ENCODE measurements at regions not wholly inside any gene's neighbourhood (a gene's known extent, or its start where the extent isn't known, plus 50 kb on each side); places are given as distances from the start of the nearest gene placed in this dataset.

- Histone ChIP-seq H3K9me3 (replicated peaks; ENCODE audit: control insufficient read depth, insufficient read depth, low read length) (no peaks in the 10 kb centered on the region), H3K27ac (ENCODE audit: insufficient read depth, low read depth, low read length) (no peak overlapping the region), H4K20me1 (replicated peaks; ENCODE audit: control insufficient read depth, extremely low read depth, insufficient read depth, low read length) (no peaks in the 10 kb centered on the region), H3K36me3 (ENCODE audit: control insufficient read depth in 2 of 2, extremely low read depth in 1 of 2, insufficient read depth in 2 of 2, low read length in 2 of 2) (no peaks in the 10 kb centered on the region), H3K4me2 (ENCODE audit: insufficient read depth, low read length) (no peak overlapping the region), H3K4me1 (ENCODE audit: control insufficient read depth, extremely low read depth, insufficient read depth, low read length) (no peaks in the 10 kb centered on the region), H3K9me1 (replicated peaks; ENCODE audit: control insufficient read depth, extremely low read depth, insufficient read depth, low read length) (no peaks in the 10 kb centered on the region), H3K9ac (replicated peaks; ENCODE audit: extremely low read depth, insufficient read depth, low read length) (no peak overlapping the region), H3K4me3 (replicated peaks in 1 of 3; ENCODE audit: insufficient read depth in 1 of 3, low read depth in 1 of 3, low read length in 3 of 3) (no peak overlapping the region), H3K79me2 (ENCODE audit: control insufficient read depth, insufficient read depth, low read length) (no peaks in the 10 kb centered on the region), H2AFZ (ENCODE audit: low read depth, low read length) (no peak overlapping the region), H3K27me3 (ENCODE audit: control insufficient read depth in 2 of 2, insufficient read depth in 2 of 2, low read length in 2 of 2) (peaks cover 3 to 6% of the 10 kb centered on the region in 2 experiments)
- no peak for DNase-seq (ENCODE audit: low read depth, low spot score)
- no peak for TF ChIP-seq CTCF (IDR thresholded peaks at IDR 0.05; ENCODE audit: extremely low read depth in 1 of 2, insufficient read depth in 1 of 2, low read depth in 1 of 2, low read length in 2 of 2)
- no peak for TF ChIP-seq JUN (IDR thresholded peaks at IDR 0.05; ENCODE audit: borderline replicate concordance, insufficient read depth, insufficient read length, low read depth)
- TF ChIP-seq MYC (IDR thresholded peaks at IDR 0.05; ENCODE audit: low read depth, low read length): no peak
- TF ChIP-seq GATA2 (IDR thresholded peaks at IDR 0.05; ENCODE audit: insufficient read depth, insufficient read length, low read depth, low read length): no peak
- no peak for TF ChIP-seq MAX (IDR thresholded peaks at IDR 0.05; ENCODE audit: insufficient read depth, insufficient read length)
- no peak for TF ChIP-seq POLR2A (IDR thresholded peaks at IDR 0.05; ENCODE audit: low read depth, low read length)
- no peak for TF ChIP-seq FOS (IDR thresholded peaks at IDR 0.05; ENCODE audit: borderline replicate concordance, insufficient read depth, low read length)
- TF ChIP-seq EZH2 (IDR thresholded peaks at IDR 0.05; ENCODE audit: borderline replicate concordance, low read depth, low read length, severe bottlenecking): no peak
- TF ChIP-seq POLR2AphosphoS5 (IDR thresholded peaks at IDR 0.05; ENCODE audit: insufficient read depth, low read depth, low read length): no peak
- ChIA-PET POLR2A (no interaction called here), CTCF (interaction anchor here (1.0 to 1.5 kb wide), 3 partner anchors 9 to 31 kb away, joined by 3 to 5 read pairs (median 5); no protein-coding TSS in a partner anchor)
- dilution Hi-C loops (cut with MboI; ENCODE audit: extremely low pct_ligation_motif_present, low sequenced_read_pairs) (no loop called here), intact Hi-C loops (cut with micrococcal nuclease) (no loop called here)
- BruUV-seq (replicated peaks): no TSS peak
- FAIRE-seq: no peak
These were observed 55.6 kb upstream of the PROKR2 start for GRCh38 chr20:5372371-5372770.
